HEK293 (cell line): ENCODE measurements at regions not wholly inside any gene's neighbourhood (a gene's known extent, or its start where the extent isn't known, plus 50 kb on each side); places are given as distances from the start of the nearest gene placed in this dataset.

Experiments used
- ZBTB20 ChIP-seq: fragments of 450-650 bp; formaldehyde crosslinking; IDR thresholded peaks from 2 replicates; pipeline ENCODE4 v1.5.1; 2016; ENCODE audit warnings: missing biosample characterization, missing genetic modification characterization
- ZNF26 ChIP-seq: fragments of 450-650 bp; formaldehyde crosslinking; IDR thresholded peaks from 2 replicates; pipeline ENCODE4 v1.5.1; 2016; ENCODE audit warnings: missing biosample characterization, missing genetic modification characterization
- ZNF302 ChIP-seq: fragments of 450-650 bp; formaldehyde crosslinking; IDR thresholded peaks from 2 replicates; pipeline ENCODE4 v1.5.1; 2016; ENCODE audit warnings: missing biosample characterization, missing genetic modification characterization, low read depth
- ZNF366 ChIP-seq: fragments of 450-650 bp; formaldehyde crosslinking; conservative IDR thresholded peaks from 2 replicates; pipeline ENCODE4 v1.5.1; 2016; ENCODE audit warnings: missing biosample characterization, missing genetic modification characterization
- ZNF37A ChIP-seq: fragments of 450-650 bp; IDR thresholded peaks from 2 replicates; pipeline ENCODE4 v1.5.1; 2018; ENCODE audit warnings: missing biosample characterization, missing genetic modification characterization
- ZNF391 ChIP-seq: fragments of 450-650 bp; formaldehyde crosslinking; IDR thresholded peaks from 2 replicates; pipeline ENCODE4 v1.5.1; 2016; ENCODE audit warnings: low read depth, missing biosample characterization, missing genetic modification characterization, borderline replicate concordance
- ZNF404 ChIP-seq: fragments of 450-650 bp; formaldehyde crosslinking; IDR thresholded peaks from 2 replicates; pipeline ENCODE4 v1.5.1; 2017; ENCODE audit warnings: missing biosample characterization, missing genetic modification characterization
- ZNF660 ChIP-seq: fragments of 450-650 bp; IDR thresholded peaks from 2 replicates; pipeline ENCODE4 v1.5.1; 2018; ENCODE audit warnings: missing biosample characterization, mild to moderate bottlenecking, missing genetic modification characterization
- ZNF692 ChIP-seq: fragments of 450-650 bp; formaldehyde crosslinking; IDR thresholded peaks from 2 replicates; pipeline ENCODE4 v1.5.1; 2016; ENCODE audit warnings: missing biosample characterization, missing genetic modification characterization
- ZXDB ChIP-seq: fragments of 450-650 bp; formaldehyde crosslinking; IDR thresholded peaks from 2 replicates; pipeline ENCODE4 v1.5.1; 2016; ENCODE audit warnings: missing biosample characterization, missing genetic modification characterization
- TF ChIP-seq, protein P1 (sequence below): fragments of 450-650 bp; formaldehyde crosslinking; IDR thresholded peaks from 2 replicates; pipeline ENCODE4 v1.5.1; 2016; ENCODE audit warnings: missing biosample characterization, missing genetic modification characterization

GRCh38 chr4:111136967-111137366 lies 514.1 kb upstream of the PITX2 start:
- TF ChIP-seq ZXDB (tag by site-specific recombination) (no peak), ZNF404 (no peak), ZNF391 (tag by site-specific recombination) (no peak), ZNF692 (tag by site-specific recombination) (no peak), ZNF302 (tag by site-specific recombination) (no peak), ZNF37A (no peak), ZNF26 (tag by site-specific recombination) (no peak), ZBTB20 (tag by site-specific recombination) (no peak), ZNF366 (tag by site-specific recombination) (no peak), ZNF660 (tag by site-specific recombination) (no peak)
- TF ChIP-seq, protein P1, sequence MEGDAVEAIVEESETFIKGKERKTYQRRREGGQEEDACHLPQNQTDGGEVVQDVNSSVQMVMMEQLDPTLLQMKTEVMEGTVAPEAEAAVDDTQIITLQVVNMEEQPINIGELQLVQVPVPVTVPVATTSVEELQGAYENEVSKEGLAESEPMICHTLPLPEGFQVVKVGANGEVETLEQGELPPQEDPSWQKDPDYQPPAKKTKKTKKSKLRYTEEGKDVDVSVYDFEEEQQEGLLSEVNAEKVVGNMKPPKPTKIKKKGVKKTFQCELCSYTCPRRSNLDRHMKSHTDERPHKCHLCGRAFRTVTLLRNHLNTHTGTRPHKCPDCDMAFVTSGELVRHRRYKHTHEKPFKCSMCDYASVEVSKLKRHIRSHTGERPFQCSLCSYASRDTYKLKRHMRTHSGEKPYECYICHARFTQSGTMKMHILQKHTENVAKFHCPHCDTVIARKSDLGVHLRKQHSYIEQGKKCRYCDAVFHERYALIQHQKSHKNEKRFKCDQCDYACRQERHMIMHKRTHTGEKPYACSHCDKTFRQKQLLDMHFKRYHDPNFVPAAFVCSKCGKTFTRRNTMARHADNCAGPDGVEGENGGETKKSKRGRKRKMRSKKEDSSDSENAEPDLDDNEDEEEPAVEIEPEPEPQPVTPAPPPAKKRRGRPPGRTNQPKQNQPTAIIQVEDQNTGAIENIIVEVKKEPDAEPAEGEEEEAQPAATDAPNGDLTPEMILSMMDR (tag by site-specific recombination) = no peak
